NCI-H460 (cell line): ENCODE measurements at regions not wholly inside any gene's neighbourhood (a gene's known extent, or its start where the extent isn't known, plus 50 kb on each side); places are given as distances from the start of the nearest gene placed in this dataset.

Experiments used
- DNase-seq: peaks from one replicate; pipeline ENCODE4 v3.0.0-alpha.2; 2016; ENCODE audit warnings: low read depth; ENCODE audit errors: extremely low read depth

DNA sequence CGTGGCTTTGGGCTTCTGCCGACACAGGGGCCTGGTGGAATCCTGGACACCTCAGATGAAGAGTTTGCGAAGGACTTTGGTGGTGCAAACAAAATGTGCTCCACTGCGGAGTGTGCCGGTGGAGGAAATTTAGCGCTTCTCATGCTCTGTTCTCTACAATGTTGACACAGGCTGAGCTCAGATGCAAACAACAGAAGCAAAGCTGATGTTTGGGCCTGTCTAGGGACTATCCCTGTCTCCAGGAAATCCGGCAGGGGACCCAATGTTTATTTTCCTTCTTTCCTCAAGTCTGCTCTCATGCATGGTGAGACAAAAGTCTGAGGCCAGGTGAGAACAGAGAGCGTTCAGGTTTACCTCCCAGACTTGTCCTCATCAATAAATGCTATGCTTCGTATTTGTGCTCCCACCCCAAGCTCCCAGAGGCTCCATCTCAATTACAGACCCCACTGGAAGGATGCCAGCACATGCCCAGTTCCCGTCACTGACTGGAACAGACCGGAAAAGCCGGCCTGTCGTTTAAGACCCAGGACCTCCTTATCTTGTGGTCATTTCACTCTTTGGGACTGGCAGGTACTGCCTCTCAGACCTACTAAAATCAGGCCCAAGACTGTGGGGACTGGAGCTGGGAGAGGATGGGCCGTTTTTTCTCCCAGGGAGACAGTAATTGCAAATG is 105.7 kb upstream of the B3GAT1 start:
- DNase-seq, result no peak

DNA sequence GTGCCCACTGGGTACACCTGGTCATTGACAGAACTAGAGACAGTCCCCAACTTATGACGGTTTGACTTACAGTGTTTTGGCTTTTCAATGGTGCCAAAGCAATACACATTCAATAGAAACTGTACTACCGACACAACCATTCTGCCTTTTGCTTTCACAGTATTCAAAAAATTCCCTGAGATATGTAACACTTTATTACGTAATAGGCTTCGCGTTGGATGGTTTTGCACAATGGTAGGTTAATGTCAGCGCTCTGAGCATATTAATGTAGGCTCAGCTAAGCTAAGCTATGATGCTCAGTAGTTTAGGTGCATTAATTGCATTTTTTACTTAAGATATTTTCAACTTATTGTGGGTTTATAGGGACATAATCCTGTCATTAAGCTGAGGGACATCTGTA is 105.1 kb upstream of the B3GAT1 start:
- DNase-seq, result no peak

DNA sequence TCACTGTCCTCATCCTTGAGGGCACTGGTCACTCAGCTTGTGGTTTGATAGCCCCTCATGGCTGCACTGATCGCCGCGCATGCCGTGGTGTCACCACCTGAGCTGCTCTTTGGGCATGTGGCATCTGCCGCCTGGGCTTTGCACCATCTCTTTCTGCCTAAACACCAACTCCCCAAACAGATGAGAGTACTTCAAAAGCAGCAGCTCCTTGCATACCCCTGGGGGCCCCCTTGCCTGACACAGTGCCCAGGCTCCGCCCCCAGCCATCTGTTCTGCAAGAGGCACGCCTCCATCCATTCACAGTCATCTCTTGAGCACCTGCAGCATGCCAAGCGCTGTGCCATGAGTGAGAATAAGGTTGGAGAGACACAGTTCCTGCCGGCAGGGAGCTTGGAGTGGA is 104.5 kb upstream of the B3GAT1 start:
- DNase-seq, result no peak

DNA sequence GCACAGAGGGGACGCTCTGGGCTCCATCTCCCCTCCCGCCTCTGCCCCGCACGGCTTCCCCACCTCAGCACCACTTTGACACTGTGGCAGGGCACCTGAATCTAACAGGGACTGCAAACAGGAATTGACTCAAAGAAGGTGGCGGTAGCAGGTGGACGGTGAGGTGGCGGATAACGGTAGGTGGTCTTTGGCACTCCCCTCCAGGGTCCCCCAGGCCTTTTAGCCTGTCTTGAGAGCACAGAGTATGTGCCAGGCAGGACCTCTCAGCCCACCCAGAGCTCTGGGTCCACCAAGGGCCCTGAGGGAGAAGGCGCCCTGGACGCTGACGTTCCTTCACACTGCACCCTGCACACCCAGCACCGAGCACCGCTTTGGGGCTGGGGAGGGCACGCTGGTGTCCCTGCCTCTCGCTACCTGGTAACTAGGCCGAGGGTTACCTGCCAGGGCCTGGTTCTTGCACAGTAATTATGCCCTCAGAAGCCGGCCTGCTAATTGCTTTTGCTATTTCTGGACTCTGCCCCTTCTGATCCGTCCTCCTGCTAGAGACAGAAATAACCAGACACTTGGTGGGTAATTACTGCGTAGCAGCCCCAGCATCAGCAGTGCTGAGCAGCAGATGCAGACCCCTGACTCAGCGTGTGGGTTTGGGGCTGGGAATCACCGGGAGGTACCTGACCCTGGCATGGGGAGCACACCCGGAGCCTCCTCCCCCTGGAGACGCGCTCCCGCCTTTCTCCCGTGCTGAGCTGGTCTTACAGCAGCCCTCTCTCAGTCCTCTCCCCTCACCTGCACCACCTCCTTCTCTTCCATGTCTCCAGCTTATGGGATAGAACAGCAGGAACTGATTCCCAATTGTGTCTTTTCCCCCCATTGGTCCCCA is 103.3 kb upstream of the B3GAT1 start:
- DNase-seq, result no peak

DNA sequence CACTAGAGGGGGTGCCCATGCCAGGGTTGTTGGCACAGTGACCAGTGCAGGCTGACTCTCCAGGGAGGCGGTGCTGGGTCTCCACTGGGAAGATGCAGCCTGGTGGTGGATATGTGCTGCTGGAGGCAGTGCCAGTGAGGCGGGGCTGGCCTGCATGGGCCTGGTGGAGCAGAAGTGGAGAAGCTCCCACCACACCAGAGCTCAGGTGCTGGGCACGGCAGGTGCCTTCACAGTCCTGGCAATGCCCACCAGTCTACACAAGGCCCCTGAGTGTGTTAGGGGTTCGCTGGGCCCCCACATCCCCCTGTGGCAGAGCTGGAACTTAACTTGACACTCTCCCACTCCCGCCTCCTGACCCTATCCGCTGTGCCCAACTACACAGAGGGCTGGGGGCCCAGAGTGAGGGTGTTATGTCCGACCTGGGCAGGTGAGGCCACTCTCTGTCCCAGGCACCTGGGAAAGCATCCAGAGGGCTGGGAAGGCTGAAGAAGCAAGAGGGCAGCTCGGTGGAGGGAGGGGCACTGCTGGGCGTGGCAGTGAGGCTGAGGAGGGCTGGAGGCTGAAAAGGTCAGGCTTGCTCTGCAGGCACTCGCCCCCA is 102.4 kb upstream of the B3GAT1 start:
- DNase-seq, result no peak

DNA sequence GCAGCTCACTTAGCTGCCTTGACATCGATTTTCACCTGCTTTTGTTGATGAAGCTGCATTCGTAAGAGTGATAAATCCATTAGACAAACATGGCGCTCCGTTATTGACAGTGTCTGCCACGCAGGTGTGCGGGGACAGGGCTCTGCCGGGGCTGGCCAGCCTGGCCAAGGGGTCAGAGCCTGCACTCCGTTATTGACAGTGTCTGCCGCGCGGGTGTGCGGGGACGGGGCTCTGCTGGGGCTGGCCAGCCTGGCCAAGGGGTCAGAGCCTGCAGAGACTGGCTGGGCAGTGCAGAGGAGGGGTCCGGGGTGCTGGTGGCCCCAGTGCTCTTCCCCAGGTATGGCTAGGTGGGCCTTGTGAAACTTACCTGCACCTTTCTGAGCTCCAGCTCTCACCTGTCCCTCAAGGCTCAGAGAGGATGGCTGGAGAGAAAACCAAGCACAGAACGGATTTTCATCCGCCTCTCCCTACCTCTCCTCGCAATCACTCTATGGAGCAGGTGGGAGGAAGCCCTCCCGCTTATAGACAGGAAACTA is 101.6 kb upstream of the B3GAT1 start:
- no peak for DNase-seq

DNA sequence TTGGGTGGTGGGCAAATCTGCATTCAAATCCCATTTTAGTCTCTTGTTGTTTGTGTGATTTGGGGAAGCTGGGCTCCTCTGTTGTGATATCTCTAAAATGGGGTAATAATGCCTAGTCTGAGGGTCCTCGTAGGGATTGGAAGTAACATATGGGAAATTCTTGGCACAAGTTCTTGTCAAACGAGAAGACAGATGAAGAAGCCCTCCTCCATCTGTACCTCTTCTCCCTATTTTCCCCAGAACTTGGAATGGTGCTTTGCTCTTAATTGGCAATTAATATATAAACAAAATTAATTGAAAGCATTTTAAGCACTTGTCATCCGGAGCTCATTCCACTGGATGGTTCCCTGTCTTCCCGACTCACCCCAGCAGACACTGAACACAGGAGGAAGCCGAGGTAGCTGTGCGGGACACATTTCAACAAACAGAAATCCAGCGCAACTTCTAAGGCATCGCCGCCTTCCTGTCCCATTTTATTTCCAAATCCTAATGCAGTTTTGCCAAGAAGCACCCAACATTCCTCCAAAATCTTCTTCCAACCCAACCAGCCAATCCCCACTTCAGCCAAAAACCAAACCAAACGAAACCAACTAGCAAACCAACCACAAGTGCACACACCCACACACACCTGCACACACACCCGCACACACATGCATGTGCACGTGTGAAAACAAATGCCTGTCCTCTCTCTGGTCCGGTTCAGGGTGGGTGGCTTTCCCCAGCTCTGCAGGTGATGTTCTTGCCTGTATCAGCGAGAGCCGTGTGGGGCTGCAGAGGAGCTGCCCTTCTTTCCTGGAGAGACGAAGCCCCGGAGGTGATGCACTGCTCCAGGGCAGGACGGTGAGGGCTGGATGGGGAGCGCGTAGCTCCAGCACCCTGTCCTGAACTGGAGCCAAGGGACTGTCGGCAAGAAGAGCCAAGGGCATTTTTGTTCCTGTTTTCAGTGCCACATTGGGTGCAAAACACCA is 100.8 kb upstream of the B3GAT1 start:
- DNase-seq, result no peak

DNA sequence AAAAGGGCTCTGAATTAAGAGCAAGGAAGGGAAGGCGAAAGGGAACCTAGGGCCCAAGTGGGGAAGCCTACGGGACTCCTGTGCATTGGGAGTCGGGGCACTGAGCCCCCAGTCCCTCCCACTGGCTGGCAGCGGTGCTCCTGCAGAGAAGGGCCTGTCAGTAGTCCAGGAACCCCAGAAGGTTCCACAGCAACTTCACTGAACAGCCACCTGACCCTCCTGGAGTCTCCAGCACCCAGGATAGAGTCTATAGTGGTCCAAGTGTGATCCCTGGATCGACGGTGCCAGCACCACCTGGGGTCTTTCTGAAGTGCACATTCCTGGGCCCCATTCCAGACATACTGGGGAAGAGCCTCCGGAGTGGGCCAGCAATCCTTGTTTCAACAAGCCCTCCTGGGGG is 100.0 kb upstream of the B3GAT1 start:
- DNase-seq, result no peak

DNA sequence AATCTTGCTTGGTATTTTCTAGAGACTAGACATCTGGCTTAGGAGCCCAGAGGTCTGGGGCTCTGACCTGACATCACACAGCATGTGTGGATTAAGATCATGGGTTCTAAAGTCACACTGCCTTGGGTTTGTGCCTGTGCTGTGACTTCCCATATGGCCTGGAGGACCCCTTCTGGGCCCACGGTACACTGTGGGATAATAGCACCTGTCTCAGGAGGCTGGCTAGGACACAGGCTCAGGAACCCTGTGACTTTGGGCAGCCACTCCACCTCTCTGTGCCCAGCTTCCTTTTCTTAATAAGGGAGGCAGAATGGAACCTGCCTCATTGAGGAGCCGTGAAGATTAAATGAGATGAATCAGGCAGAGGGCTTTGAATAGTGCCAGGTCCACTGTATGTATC is 99.2 kb upstream of the B3GAT1 start:
- no peak for DNase-seq

DNA sequence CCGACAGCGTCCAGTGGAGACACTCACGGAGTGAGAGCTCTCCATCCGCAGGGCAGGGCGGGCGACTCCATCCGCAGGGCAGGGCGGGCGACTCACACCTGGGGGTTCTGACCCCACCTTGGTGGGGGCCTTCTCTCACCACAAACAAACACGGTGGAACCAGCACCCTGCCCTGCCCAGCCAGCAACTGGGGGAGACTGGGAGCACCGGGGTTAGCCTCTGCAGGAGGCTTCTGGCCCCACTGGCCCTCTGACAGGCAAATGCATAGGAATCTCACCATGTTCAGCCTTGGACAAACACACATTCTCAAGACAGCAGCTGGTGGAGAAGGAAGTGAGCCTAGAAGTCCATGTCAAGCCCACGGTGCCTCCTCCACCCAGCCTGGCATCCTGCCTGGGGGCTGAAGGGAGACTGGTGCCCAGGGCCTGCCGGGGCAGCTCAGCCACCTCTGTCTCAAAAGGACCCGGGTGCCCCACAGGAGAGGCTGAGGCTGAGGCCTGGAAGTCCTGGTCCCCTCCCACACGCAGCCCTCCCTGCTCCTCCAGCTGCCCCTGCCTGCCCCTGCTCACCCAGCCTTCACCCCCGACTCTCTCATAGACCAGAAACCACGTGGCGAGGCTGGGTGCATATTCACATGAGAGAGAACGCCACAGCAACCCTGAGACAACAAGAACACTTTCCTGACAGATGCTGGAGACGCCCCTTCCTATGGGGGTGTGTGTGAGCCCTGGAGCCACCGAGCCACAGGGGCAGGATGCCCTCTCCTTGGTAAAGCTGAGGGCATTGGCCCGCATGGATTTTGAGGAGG is 98.4 kb upstream of the B3GAT1 start:
- DNase-seq, result no peak

DNA sequence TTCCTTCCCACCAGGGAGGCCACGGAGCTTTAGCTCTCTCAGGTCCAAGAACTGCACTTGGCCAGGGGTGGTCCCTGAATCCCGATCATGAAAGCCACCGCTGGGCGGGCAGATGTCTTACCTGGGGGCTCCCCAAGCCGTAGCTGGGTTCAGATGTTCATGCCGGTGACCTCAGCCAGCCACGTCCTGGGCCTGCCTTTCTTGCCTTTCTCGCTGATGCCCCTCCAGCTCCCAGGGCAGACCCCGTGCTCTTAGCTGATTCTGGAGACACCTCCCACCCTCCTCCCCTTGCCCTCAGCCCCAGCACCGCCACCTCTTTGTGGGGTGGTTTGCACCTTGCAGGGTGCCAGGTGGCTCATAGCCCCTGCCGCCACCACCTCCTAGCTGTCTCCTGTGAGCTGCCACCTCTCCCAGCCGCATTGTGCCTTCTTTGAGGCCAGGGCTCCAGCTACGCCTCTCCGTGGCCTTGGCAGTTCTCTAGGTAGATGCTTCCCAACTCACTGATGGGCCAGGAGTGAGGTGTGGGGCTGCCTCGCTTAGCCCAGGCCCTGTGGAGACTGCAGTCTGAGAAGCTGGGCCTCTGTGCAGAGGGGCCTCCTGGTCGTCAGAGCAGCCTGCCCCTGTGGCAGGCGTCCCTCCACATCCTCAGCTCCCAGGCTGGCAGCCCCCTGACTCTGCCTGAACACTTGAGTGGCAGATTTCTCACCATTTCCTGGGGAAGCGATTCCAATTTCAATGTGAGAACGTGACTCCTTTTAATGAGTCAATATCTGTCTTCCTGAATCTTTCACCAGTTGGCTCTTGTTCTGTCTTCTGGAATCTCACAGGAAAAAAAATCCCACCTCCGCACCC is 97.6 kb upstream of the B3GAT1 start:
- no peak for DNase-seq

DNA sequence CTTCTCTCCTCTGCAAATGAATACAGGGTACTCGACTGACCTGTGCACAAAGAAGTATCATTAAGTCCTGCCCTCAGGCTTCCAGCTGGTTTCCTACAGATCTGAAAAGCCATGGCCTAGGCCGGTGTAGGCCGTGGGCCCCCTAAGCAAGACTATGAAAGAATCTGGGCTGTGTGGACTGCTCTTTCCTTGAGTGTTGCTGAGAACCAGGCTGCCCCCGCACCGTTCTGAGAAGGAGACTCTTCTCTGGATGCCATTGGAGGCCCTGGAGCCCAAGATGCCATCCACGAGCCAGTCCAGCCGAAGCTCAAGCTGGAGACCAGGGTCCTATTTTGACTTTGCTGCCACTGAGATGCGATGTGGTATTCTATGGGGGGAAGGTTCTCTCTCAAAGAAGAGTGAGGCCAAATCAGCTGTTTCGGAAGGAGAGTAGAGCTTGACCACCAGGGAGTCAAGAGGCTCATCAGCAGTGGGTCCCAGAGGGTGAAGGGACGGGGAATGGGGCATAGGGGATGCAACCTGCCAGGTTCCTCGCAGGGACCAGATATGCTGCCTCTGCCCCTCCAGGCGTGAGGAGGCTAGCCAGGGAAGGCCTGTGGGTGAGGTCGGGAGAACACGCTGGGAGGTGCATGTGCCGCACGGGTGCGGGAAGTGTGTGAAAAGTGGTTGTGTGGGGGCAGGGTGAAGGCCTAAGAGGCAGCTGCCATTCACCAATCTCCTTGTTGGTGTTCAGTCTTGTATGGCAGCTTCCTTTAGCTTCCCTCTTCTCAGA is 96.4 kb upstream of the B3GAT1 start:
- DNase-seq, result no peak

DNA sequence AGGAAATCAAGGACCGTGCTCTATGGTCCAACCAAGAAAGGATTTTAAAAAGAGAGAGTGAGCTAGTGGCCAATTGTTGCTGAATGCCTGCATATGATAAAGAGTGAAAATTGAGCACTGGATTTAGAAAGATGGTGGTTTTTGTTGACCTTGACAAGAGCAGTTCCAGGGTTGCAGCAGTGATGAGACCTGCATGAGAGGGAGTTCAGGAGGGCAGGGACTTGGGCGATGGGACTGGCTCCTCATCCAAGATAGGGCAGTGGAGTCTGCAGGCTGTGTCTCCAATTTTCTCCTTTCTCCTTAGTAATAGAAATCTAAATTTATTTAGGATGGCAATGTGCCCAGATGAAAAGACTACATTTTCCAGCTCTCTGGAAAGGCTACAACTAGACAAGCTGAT is 94.0 kb upstream of the B3GAT1 start:
- DNase-seq, result no peak

DNA sequence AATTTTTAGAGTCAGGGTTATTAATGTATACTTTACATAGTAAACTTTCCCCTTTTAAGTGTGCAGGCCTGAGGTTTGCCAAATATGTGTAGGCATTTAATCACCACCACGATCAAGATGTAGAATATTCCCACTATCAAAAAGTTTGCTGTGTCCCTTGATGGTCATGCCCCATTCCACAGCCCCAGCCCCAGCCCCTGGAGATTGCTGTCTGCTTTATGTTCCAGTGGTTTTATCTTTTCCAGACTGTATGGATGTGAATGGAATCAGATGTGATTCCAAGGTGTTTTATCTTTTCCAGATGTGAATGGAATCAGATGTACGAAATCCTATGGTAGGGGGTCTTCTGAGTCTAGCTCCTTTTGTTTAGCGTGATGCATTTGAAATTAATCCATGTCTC is 93.1 kb upstream of the B3GAT1 start:
- no peak for DNase-seq

DNA sequence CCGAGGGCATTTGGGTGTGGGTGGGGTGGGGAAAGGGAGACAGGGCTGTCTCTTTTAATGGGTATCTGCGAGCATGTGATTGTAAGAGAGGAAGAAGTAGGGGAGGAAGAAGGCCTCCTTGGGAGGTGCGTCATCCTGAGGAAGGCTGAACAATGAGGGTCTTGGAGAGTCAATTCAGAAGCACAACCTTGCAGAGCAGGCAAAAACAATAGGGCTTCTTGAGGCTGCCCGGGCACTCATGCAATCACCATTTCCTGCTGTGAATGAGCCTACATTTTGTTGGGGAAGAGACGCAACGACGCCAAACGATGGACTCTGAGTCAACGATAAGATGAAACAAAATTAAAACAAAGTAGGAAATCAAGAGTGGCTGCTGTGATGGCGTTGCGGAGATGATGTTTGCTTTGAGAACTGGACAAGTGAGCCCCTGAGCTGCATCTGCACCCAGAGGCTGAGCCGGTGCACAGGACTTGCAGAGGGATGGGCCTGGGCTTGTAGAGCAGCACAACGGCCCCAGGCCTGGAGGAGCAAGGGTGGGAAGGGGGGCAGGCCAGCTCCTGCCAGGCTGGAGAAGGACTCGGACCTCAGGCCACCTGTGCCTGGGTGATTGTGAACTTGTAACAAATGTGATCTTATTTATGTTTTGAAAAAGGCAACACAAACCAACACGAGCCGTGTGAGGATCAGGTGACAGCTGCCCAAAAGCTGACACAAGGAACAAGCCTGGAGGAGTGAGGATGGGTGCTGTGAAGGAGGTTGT is 92.3 kb upstream of the B3GAT1 start:
- DNase-seq, result no peak

DNA sequence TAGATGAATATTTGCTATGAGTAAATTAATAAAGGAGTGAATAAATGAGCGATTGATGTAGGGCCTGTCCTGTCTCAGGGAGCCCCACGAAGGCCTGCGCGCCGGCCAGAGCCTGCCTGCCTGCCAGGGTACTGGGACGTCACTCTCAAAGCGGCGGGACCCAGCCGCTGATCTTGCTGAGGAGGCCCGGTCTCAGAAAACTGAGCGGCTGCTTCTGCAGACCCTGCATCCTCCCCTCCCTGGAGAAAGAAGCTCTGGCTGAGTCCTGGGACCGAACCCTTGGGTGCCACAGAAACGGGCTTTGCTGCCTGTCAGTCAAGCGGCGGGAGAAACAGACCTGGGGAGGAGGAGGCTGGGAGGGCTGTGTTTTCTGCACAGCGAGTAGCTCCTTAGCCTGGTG is 91.6 kb upstream of the B3GAT1 start:
- no peak for DNase-seq

DNA sequence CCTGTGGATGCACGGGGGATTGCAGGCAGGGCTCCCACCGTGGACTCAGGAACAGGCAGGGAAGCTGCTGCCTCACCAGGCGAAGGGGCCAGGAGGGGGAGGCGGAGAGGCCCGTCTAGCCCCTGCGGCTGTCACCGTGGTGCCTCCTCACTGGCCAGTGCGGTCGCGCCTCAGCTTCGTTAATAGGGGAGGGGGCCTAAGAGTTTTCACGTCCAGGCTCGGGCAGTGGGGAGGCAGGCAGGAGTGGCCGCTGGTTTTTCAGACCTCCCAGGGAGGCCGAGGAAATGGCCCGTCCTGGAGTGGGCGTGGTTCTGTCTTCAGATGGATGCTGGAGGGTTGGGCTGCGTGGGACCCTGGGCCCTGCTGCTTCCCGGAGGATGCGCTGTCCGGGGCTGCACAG is 91.1 kb upstream of the B3GAT1 start:
- no peak for DNase-seq
